Panc1 (cell line): ENCODE measurements at regions not wholly inside any gene's neighbourhood (a gene's known extent, or its start where the extent isn't known, plus 50 kb on each side); places are given as distances from the start of the nearest gene placed in this dataset.

Experiments
- CTCF ChIP-seq: fragments of 450-650 bp; IDR thresholded peaks from 2 replicates; pipeline ENCODE4 v1.5.1; 2017; ENCODE audit warnings: mild to moderate bottlenecking
- POLR2AphosphoS5 ChIP-seq: IDR thresholded peaks from 2 replicates; pipeline ENCODE4 v1.6.1; 2012; ENCODE audit warnings: mild to moderate bottlenecking, low read depth, low read length, moderate library complexity
- REST ChIP-seq, 2 experiments: IDR thresholded peaks; 2 replicates each; pipeline ENCODE4 v1.6.1; 2011 to 2012; ENCODE audit warnings: low read depth in 2 of 2, control low read depth in 1 of 2, low read length in 1 of 2, mild to moderate bottlenecking in 1 of 2, moderate library complexity in 1 of 2; ENCODE audit not compliant: insufficient read depth in 1 of 2

DNA sequence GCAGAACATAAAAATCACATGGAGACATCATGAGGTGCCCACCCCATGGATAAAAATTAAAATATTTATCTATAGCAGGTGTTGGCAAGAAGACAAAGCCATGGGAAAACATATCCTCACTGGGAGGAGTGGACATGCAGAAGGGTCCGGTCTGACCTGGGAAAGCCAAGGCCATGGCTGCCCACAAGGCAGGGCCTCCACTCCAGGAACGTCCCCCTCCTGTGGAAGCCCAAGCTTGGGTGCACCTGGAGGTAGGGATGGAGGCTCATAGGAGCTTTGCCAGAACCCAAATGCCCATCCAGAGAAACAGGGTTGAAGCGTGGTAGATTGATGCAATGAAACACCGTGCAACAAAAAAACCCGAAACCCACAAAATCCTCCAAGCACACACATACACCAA, 81.4 kb upstream of the COL5A1 start:
- TF ChIP-seq CTCF, result no peak
- TF ChIP-seq POLR2AphosphoS5, result no peak
- TF ChIP-seq REST (IDR thresholded peaks at IDR 0.05; ENCODE audit: insufficient read depth in 1 of 2, low read depth in 2 of 2, low read length in 1 of 2), result no peak
